Vagina (tissue), 2 donors: ENCODE measurements at regions not wholly inside any gene's neighbourhood (a gene's known extent, or its start where the extent isn't known, plus 50 kb on each side); places are given as distances from the start of the nearest gene placed in this dataset.

ENCODE experiments used
- POLR2A ChIP-seq, 2 donors: fragments of 450-650 bp; IDR thresholded peaks; one replicate each; pipeline ENCODE4 v1.6.1; 2017; ENCODE audit warnings: antibody characterized with exemption in 2 of 2, mild to moderate bottlenecking in 2 of 2, moderate library complexity in 2 of 2
- POLR2AphosphoS5 ChIP-seq, 2 donors: sonication (generic); formaldehyde crosslinking; IDR thresholded peaks; one replicate each; pipeline ENCODE4 v1.9.0; 2017; ENCODE audit warnings: antibody characterized with exemption in 2 of 2, mild to moderate bottlenecking in 2 of 2, low read depth in 1 of 2; ENCODE audit not compliant: insufficient read depth in 1 of 2
- TF ChIP-seq, protein P1 (sequence below), 3 experiments: fragments of 450-650 bp in 2 of 3; fragments of 200-600 bp in 1 of 3; sonication (generic) in 1 of 3; IDR thresholded peaks; one replicate each; pipeline ENCODE4 v1.5.1; 2017 to 2019; ENCODE audit warnings: antibody characterized with exemption in 3 of 3, mild to moderate bottlenecking in 2 of 3, moderate library complexity in 2 of 3

DNA sequence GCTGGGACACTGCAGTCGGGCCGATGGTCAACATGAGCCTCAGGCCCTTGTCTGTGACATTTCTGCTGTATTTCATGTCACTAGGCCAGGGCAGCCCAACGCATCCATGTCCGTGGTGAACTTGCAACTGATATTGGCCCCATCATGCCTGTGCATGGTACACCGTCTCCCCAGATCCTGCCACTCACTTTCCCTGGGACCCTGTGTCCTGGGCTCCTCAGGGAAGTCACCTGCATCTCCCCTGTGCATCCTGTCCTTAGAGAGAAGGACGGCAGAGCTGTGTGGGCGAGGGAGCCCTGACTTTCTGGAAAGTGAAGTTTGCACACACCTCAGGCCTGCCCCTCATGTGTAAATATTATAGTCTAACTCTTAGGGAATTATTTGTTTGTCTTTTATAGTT, 123.3 kb downstream of the ACKR3 start:
- TF ChIP-seq, protein P1, sequence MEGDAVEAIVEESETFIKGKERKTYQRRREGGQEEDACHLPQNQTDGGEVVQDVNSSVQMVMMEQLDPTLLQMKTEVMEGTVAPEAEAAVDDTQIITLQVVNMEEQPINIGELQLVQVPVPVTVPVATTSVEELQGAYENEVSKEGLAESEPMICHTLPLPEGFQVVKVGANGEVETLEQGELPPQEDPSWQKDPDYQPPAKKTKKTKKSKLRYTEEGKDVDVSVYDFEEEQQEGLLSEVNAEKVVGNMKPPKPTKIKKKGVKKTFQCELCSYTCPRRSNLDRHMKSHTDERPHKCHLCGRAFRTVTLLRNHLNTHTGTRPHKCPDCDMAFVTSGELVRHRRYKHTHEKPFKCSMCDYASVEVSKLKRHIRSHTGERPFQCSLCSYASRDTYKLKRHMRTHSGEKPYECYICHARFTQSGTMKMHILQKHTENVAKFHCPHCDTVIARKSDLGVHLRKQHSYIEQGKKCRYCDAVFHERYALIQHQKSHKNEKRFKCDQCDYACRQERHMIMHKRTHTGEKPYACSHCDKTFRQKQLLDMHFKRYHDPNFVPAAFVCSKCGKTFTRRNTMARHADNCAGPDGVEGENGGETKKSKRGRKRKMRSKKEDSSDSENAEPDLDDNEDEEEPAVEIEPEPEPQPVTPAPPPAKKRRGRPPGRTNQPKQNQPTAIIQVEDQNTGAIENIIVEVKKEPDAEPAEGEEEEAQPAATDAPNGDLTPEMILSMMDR (IDR thresholded peaks at IDR 0.05) = no peak
- TF ChIP-seq POLR2AphosphoS5 (IDR thresholded peaks at IDR 0.05; ENCODE audit: insufficient read depth in 1 of 2, low read depth in 1 of 2) = no peak
- no peak for TF ChIP-seq POLR2A (IDR thresholded peaks at IDR 0.05)
